Sigmoid colon (tissue), 4 donors: ENCODE measurements at regions not wholly inside any gene's neighbourhood (a gene's known extent, or its start where the extent isn't known, plus 50 kb on each side); places are given as distances from the start of the nearest gene placed in this dataset.
A peak's percentile ranks its signal among the peaks of the same experiment; 100 is the strongest.

Source experiments
- POLR2A ChIP-seq, 2 donors: fragments of 450-650 bp; IDR thresholded peaks; one replicate each; pipeline ENCODE4 v1.6.1; 2016; ENCODE audit warnings: antibody characterized with exemption in 2 of 2, mild to moderate bottlenecking in 2 of 2, moderate library complexity in 2 of 2
- POLR2AphosphoS5 ChIP-seq, 4 donors: sonication (generic); formaldehyde crosslinking; IDR thresholded peaks; one replicate each; pipeline ENCODE4 v1.6.1; 2017; ENCODE audit warnings: antibody characterized with exemption in 4 of 4
- TF ChIP-seq, protein P1 (sequence below), 4 experiments: fragments of 450-650 bp in 3 of 4; fragments of 200-600 bp in 1 of 4; IDR thresholded peaks; one replicate each; pipeline ENCODE4 v1.5.1; 2016 to 2019; ENCODE audit warnings: antibody characterized with exemption in 4 of 4, mild to moderate bottlenecking in 3 of 4, moderate library complexity in 2 of 4

DNA sequence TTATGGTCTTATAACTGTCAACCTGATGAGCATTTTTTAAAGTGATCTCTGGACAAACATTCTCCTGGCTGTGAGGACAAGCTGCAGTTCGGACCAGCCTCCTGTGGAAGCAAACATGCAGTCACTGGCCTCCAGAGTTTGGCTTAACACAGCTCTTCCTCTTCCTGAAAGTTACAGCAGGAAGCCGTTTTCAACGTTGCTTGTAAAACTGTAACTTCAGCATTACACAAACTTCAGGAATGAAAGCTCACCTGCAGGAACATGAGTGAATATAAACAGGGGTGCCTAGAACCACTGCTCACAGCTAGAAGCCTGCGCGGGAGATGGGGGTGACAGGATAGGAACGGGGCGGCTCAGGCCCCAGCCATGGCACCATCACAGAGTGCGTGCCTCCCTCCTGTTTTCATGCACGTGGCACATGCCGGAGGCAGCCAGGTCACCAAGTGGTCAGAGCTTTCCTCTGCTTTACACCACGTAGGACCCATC lies 292.9 kb upstream of the PITRM1 start:
- TF ChIP-seq, protein P1, sequence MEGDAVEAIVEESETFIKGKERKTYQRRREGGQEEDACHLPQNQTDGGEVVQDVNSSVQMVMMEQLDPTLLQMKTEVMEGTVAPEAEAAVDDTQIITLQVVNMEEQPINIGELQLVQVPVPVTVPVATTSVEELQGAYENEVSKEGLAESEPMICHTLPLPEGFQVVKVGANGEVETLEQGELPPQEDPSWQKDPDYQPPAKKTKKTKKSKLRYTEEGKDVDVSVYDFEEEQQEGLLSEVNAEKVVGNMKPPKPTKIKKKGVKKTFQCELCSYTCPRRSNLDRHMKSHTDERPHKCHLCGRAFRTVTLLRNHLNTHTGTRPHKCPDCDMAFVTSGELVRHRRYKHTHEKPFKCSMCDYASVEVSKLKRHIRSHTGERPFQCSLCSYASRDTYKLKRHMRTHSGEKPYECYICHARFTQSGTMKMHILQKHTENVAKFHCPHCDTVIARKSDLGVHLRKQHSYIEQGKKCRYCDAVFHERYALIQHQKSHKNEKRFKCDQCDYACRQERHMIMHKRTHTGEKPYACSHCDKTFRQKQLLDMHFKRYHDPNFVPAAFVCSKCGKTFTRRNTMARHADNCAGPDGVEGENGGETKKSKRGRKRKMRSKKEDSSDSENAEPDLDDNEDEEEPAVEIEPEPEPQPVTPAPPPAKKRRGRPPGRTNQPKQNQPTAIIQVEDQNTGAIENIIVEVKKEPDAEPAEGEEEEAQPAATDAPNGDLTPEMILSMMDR (IDR thresholded peaks at IDR 0.05) = no peak
- no peak for TF ChIP-seq POLR2A (IDR thresholded peaks at IDR 0.05)
- TF ChIP-seq POLR2AphosphoS5 (IDR thresholded peaks at IDR 0.05) = peak in 2 of 4 donors; percentile 14 to 29
